HepG2 (cell line): ENCODE measurements at regions not wholly inside any gene's neighbourhood (a gene's known extent, or its start where the extent isn't known, plus 50 kb on each side); places are given as distances from the start of the nearest gene placed in this dataset.

Source experiments
- ATAC-seq: fragments of 200-7000 bp; cut with Tn5 transposase; 3 replicates; pipeline ENCODE4 v1.9.1; 2020; ENCODE audit warnings: mild to moderate bottlenecking, moderate library complexity
- BruUV-seq: library from RNA; stranded (reverse); fragments of 400-500 nt; replicated peaks from 2 replicates; lab custom pipeline; 2021; lab: Mats Ljungman, UMichigan
- CTCF ChIA-PET: fragments of 300-600 bp; formaldehyde crosslinking; extraction: SDS; loops from one replicate; lab custom pipeline; 2021; ENCODE audit warnings: low total read pairs, inconsistent platforms, low intra/inter-chr PET ratio; lab: Yijun Ruan, JAX
- POLR2A ChIA-PET: fragments of 350-600 bp; sonication (Branson Sonifier 250); formaldehyde crosslinking; loops from one replicate; lab custom pipeline; 2020; ENCODE audit warnings: antibody characterized with exemption, inconsistent platforms; lab: Yijun Ruan, JAX
- DNase-seq: peaks from one replicate; pipeline ENCODE4 v3.0.0-alpha.2; 2015; ENCODE audit warnings: low spot score
- FAIRE-seq: peaks from 3 replicates; lab custom pipeline; 2011; peaks lifted over from hg19 to GRCh38; lab: Jason Lieb, UNC
- H2AFZ ChIP-seq: one replicate; pipeline ENCODE4 v1.6.1; 2011; ENCODE audit warnings: low read length, inconsistent platforms
- H3K27ac ChIP-seq: fragments of 300-600 bp; 3 replicates; pipeline ENCODE4 v1.8.0; 2011; ENCODE audit warnings: mixed run types, mild to moderate bottlenecking, mixed read lengths, low read length, inconsistent platforms; ENCODE audit not compliant: insufficient read depth; ENCODE audit errors: extremely low read length
- H3K27me3 ChIP-seq, 2 experiments: fragments of 200-600 bp in 1 of 2; 2 replicates in 1 of 2; 3 replicates in 1 of 2; pipeline versions ENCODE4 v1.6.0 to v1.8.0; 2011; ENCODE audit warnings: low read length in 2 of 2, mild to moderate bottlenecking in 2 of 2, moderate library complexity in 2 of 2, inconsistent platforms in 1 of 2; ENCODE audit not compliant: insufficient read depth in 2 of 2, control insufficient read depth in 1 of 2
- H3K36me3 ChIP-seq, 2 experiments: fragments of 200-600 bp in 1 of 2; replicated peaks in 1 of 2; 2 replicates in 1 of 2; 3 replicates in 1 of 2; pipeline versions ENCODE4 v1.5.1 to v1.8.0; 2011; ENCODE audit warnings: low read length in 2 of 2, inconsistent platforms in 1 of 2; ENCODE audit not compliant: insufficient read depth in 2 of 2, control insufficient read depth in 1 of 2
- H3K4me1 ChIP-seq: 2 replicates; pipeline ENCODE4 v1.5.1; 2012; ENCODE audit warnings: low read length, inconsistent platforms; ENCODE audit not compliant: insufficient read depth
- H3K4me2 ChIP-seq: 2 replicates; pipeline ENCODE4 v1.6.0; 2011; ENCODE audit warnings: low read depth, low read length, inconsistent platforms
- H3K4me3 ChIP-seq, 3 experiments: fragments of 200-600 bp in 1 of 3; sonication (generic), shearing (Covaris generic) in 1 of 3; replicated peaks in 1 of 3; 2 replicates each; pipeline ENCODE4 v1.5.1; 2011 to 2016; ENCODE audit warnings: low read length in 3 of 3, inconsistent platforms in 2 of 3, low read depth in 2 of 3, mild to moderate bottlenecking in 2 of 3, control low read depth in 1 of 3, mixed read lengths in 1 of 3; ENCODE audit not compliant: insufficient read depth in 1 of 3
- H3K79me2 ChIP-seq: one replicate; pipeline ENCODE4 v1.6.1; 2011; ENCODE audit warnings: low read length, inconsistent platforms; ENCODE audit not compliant: insufficient read depth
- H3K9ac ChIP-seq: 2 replicates; pipeline ENCODE4 v1.6.0; 2011; ENCODE audit warnings: mild to moderate bottlenecking, low read depth, low read length, inconsistent platforms; ENCODE audit not compliant: insufficient read depth
- H3K9me3 ChIP-seq: 2 replicates; pipeline ENCODE4 v1.5.1; 2012; ENCODE audit warnings: mild to moderate bottlenecking, low read length
- H4K20me1 ChIP-seq: 2 replicates; pipeline ENCODE4 v1.6.0; 2011; ENCODE audit warnings: inconsistent platforms, mild to moderate bottlenecking, low read length, moderate library complexity; ENCODE audit not compliant: insufficient read depth
- CBX5 ChIP-seq: sonication (generic); formaldehyde crosslinking; IDR thresholded peaks from 2 replicates; pipeline ENCODE4 v1.4.0; 2020; ENCODE audit warnings: missing genetic modification reagents, borderline replicate concordance
- DRAP1 ChIP-seq: IDR thresholded peaks from 2 replicates; pipeline ENCODE4 v1.6.1; 2016; ENCODE audit warnings: missing genetic modification reagents, missing compliant biosample characterization
- MAFF ChIP-seq: IDR thresholded peaks from 2 replicates; pipeline ENCODE4 v1.6.1; 2011; ENCODE audit warnings: low read depth, low read length, improper control_type of control experiment
- MAFK ChIP-seq, 2 experiments: IDR thresholded peaks in 1 of 2; conservative IDR thresholded peaks in 1 of 2; 2 replicates each; pipeline ENCODE4 v1.6.1; 2011; ENCODE audit warnings: improper control_type of control experiment in 2 of 2, low read length in 2 of 2
- NBN ChIP-seq: fragments of 450-650 bp; conservative IDR thresholded peaks from 2 replicates; pipeline ENCODE4 v1.6.1; 2017
- NR2F2 ChIP-seq: IDR thresholded peaks from 2 replicates; pipeline ENCODE4 v1.6.1; 2012; ENCODE audit warnings: low read depth, inconsistent platforms, borderline replicate concordance
- RNF2 ChIP-seq: fragments of 450-650 bp; conservative IDR thresholded peaks from 2 replicates; pipeline ENCODE4 v1.6.1; 2016; ENCODE audit warnings: low read depth
- ZKSCAN8 ChIP-seq: IDR thresholded peaks from 2 replicates; pipeline ENCODE4 v1.6.1; 2016; ENCODE audit warnings: borderline replicate concordance, missing genetic modification reagents, missing compliant biosample characterization
- ZMAT3 ChIP-seq: sonication (generic); formaldehyde crosslinking; conservative IDR thresholded peaks from 2 replicates; pipeline ENCODE4 v1.7.0; 2021; ENCODE audit warnings: missing genetic modification reagents
- ZNF543 ChIP-seq: sonication (generic); formaldehyde crosslinking; IDR thresholded peaks from 2 replicates; pipeline ENCODE4 v1.4.0; 2020; ENCODE audit warnings: mild to moderate bottlenecking, missing genetic modification reagents
- ZNF766 ChIP-seq: sonication (generic); formaldehyde crosslinking; IDR thresholded peaks from 2 replicates; pipeline ENCODE4 v1.5.0; 2020; ENCODE audit warnings: missing genetic modification reagents, borderline replicate concordance
- ZNF792 ChIP-seq: IDR thresholded peaks from 2 replicates; pipeline ENCODE4 v1.6.1; 2016
- WGBS: methylation state at CpG from one replicate; pipeline ENCODE4 v1.1.6; 2017; ENCODE audit warnings: low lambda C conversion rate; 5-methylcytosine and 5-hydroxymethylcytosine counted together
- in situ Hi-C: cut with HindIII; loops from 2 replicates; pipeline ENCODE4 v1.10.0; 2017; ENCODE audit warnings: low pct_unique_long_range_greater_than_20kb; ENCODE audit not compliant: extremely low pct_ligation_motif_present
- intact Hi-C: fragments of 100-400 bp; cut with micrococcal nuclease; formaldehyde crosslinking; loops from one replicate; pipeline ENCODE4 v1.10.0; 2022; ENCODE audit not compliant: unreplicated experiment

DNA sequence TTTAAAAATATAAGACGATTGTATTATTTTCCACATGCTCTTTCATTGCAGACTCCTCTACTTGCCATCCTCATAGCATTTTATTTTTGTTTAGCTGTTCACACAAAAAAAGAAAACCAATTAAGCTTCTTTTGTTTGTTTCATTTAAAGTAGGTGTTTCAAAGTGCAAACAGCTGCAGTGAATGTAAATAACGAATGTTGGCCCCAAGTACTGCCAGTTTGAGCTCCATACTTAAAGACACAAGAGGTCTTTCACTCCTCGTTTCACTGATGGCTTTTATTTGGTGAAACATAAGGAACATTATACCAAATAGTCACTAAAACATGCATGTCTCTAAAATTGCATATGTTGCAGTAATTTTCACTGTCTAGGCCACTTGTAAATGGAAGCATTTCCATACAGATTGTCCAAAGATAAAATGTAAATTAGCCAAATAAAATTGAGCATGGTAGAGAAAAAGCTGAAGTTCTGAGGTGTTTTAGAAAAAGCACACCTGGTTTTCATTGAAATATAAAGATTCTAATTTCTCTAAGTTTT is 253.4 kb downstream of the TMX3 start:
- no peaks in the 10 kb centered on the region for H3K9me3 ChIP-seq
- no peak overlapping the region for H3K4me2 ChIP-seq
- ATAC-seq, result no peak
- no peak for FAIRE-seq
- no peaks in the 10 kb centered on the region for H3K79me2 ChIP-seq
- H3K4me3 ChIP-seq, result no peak overlapping the region
- no TSS peak for BruUV-seq
- H2AFZ ChIP-seq, result no peak overlapping the region
- CTCF ChIA-PET, result no interaction called here
- no peaks in the 10 kb centered on the region for H3K27me3 ChIP-seq
- H3K4me1 ChIP-seq, result no peaks in the 10 kb centered on the region
- no peaks in the 10 kb centered on the region for H4K20me1 ChIP-seq
- intact Hi-C loops (no loop called here), in situ Hi-C loops (no loop called here)
- H3K36me3 ChIP-seq, result no peaks in the 10 kb centered on the region
- no peak for TF ChIP-seq ZNF792
- no peak for TF ChIP-seq ZKSCAN8 (CRISPR knock-in tag)
- no peak for TF ChIP-seq CBX5
- no peak for TF ChIP-seq DRAP1 (CRISPR knock-in tag)
- no peak for TF ChIP-seq NR2F2
- no peak for TF ChIP-seq NBN
- no peak for TF ChIP-seq ZNF543 (CRISPR knock-in tag)
- TF ChIP-seq ZNF766 (CRISPR knock-in tag), result no peak
- no peak for TF ChIP-seq ZMAT3 (CRISPR knock-in tag)
- peak; percentile 2 to 62; a peak in 2 of 4 replicates for TF ChIP-seq MAFK (conservative IDR thresholded peaks at IDR 0.05 in 1 of 2, IDR thresholded peaks at IDR 0.05 in 1 of 2; ENCODE audit: low read length in 2 of 2)
- TF ChIP-seq RNF2, result no peak
- TF ChIP-seq MAFF, result peak; percentile 48; the same call in 1 of the 2 replicates
- no peak overlapping the region for H3K27ac ChIP-seq
- DNase-seq, result no peak
- 1% methylated on average over 3 of the region's 3 CpGs for WGBS
- H3K9ac ChIP-seq, result no peak overlapping the region
- POLR2A ChIA-PET, result no interaction called here
